ENCODE measurements at regions not wholly inside any gene's neighbourhood (a gene's known extent, or its start where the extent isn't known, plus 50 kb on each side); places are given as distances from the start of the nearest gene placed in this dataset.

DNA sequence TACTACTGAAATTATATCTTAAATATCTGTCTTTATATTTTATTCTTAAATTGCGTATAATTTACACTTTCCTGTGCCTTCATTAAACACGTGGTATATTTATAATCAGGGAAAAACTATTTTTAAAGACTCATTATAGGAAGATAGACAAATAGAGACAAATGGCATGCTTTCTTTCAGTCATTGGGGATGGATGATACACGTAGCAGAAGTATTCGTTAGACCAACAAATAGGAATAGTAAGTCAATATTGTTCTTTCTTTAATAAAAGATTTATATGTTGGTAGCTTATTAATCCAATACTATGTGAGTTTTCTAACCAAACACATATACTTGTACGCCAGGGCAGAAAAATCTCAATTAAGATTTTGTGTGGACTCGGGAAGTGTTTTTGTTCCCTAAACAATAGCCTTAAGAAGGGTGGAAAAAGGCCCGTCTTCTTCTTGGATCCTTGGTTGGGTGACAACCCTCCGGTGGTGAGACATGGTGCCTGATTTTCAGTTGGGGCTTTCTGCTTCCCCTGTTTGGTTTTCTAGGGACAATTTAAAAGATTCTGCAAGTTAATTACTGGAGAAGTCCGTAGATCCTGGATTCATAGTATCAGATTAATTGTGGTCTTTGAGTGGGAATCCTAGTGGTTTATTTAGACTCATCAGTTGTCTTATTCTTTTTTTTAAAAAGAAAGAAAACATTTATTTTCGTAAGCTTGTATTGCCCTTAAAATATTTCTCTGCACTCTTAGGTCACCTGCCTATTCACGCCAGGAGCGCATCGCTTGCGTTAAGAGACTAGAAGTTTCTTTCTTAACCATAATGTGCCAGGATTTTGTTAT lies 83.5 kb upstream of the WNT7B start:
- H3K27me3 Mint-ChIP-seq (ENCODE audit: low read depth) = peaks cover 30% of the 10 kb centered on the region
- H3K4me3 Mint-ChIP-seq = no peak overlapping the region
- H3K4me1 Mint-ChIP-seq = peaks cover 30% of the 10 kb centered on the region
- TF ChIP-seq, protein P1, sequence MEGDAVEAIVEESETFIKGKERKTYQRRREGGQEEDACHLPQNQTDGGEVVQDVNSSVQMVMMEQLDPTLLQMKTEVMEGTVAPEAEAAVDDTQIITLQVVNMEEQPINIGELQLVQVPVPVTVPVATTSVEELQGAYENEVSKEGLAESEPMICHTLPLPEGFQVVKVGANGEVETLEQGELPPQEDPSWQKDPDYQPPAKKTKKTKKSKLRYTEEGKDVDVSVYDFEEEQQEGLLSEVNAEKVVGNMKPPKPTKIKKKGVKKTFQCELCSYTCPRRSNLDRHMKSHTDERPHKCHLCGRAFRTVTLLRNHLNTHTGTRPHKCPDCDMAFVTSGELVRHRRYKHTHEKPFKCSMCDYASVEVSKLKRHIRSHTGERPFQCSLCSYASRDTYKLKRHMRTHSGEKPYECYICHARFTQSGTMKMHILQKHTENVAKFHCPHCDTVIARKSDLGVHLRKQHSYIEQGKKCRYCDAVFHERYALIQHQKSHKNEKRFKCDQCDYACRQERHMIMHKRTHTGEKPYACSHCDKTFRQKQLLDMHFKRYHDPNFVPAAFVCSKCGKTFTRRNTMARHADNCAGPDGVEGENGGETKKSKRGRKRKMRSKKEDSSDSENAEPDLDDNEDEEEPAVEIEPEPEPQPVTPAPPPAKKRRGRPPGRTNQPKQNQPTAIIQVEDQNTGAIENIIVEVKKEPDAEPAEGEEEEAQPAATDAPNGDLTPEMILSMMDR (IDR thresholded peaks at IDR 0.05; ENCODE audit: unreplicated experiment in 3 of 3) = no peak
- H3K9me3 Mint-ChIP-seq = no peaks in the 10 kb centered on the region
- H3K27ac Mint-ChIP-seq = no peak overlapping the region
- H3K36me3 Mint-ChIP-seq (ENCODE audit: low read depth) = no peaks in the 10 kb centered on the region

DNA sequence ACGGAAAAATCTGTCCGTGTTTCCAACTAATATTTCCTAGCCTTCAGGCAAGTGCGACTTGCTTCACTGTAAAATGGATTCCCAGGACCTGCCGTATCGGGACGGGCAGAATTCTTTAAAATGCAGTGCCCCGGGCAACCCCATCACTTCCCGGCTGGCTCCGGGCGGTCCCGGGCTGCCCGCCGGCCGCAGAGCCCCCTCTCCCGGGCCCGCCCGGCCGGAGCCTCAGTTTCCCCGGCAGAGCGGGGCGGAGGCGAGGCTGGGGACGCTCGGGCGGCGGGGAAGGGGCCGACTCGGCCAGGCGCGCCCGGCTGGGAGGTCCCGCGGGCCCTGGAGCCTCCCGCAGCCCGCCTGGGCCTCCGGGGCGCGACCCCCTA lies 84.2 kb upstream of the WNT7B start:
- H3K9me3 Mint-ChIP-seq = no peaks in the 10 kb centered on the region
- TF ChIP-seq, protein P1 (IDR thresholded peaks at IDR 0.05; ENCODE audit: unreplicated experiment in 3 of 3) = no peak
- no peak overlapping the region for H3K27ac Mint-ChIP-seq
- H3K4me1 Mint-ChIP-seq = peaks cover 29% of the 10 kb centered on the region
- H3K36me3 Mint-ChIP-seq (ENCODE audit: low read depth) = no peaks in the 10 kb centered on the region
- H3K27me3 Mint-ChIP-seq (ENCODE audit: low read depth) = peaks cover 32% of the 10 kb centered on the region
- no peak overlapping the region for H3K4me3 Mint-ChIP-seq

DNA sequence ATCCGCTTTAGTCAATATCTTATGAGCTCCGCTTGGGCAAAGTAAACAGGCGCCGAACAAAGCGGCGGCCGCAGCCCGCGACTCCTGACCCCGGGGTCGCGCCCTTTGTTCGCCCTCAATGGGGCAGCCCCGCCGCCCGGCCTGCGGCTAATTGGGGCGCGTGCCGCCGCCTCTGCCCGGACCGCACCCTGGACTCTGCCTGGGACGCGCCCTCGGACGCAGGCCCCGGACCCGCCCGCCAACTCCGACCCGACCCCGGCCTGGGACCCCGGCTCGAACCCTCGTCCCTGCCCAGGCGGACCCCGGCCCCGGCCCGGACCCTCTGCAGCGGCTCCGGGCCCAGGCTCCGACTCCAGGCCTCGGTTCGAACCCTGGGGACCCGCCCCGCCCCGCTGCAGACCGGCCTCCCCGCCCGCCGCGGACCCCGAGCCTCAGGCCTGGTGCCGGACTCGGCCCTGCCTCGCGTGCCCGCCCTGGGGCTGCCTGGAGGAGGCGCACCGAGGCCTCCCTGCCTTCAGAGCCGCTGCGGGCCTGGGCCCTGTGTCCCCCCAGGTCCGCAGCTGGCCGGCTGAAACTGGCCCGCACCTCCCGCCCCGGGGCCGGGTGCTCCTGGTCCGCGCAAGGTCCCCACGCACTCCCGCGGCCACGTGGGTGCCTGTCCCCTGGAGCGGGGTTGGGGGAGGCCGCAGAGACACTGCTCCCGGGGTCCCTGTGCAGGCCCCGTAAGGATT lies 84.7 kb upstream of the WNT7B start:
- Mint-ChIP-seq H3K9me3 (no peaks in the 10 kb centered on the region), H3K36me3 (ENCODE audit: low read depth) (no peaks in the 10 kb centered on the region), H3K27me3 (ENCODE audit: low read depth) (peaks cover 38% of the 10 kb centered on the region), H3K4me3 (no peak overlapping the region), H3K27ac (no peak overlapping the region), H3K4me1 (peaks cover 25% of the 10 kb centered on the region)
- TF ChIP-seq, protein P1 (IDR thresholded peaks at IDR 0.05; ENCODE audit: unreplicated experiment in 3 of 3) = no peak

DNA sequence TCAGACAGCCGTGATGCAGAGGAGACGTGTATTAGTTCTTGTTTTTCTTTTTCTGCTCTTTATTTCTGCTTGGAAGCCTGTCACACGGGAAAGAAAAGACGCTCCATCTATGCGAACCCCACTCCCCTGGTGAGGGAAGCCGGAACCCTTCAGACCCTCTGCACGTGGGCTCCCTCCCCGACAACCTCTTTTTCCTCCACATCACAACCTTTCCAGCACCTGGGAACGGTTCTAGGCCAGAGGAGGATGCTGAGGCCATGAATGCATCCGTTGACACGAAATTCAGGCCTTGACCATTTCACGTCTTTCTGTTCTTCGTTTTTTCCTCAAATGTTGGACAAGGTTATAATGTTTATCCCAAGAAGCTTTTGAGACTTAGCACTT lies 85.3 kb upstream of the WNT7B start:
- Mint-ChIP-seq H3K36me3 (ENCODE audit: low read depth) (no peaks in the 10 kb centered on the region), H3K4me1 (peaks cover 19% of the 10 kb centered on the region), H3K9me3 (no peaks in the 10 kb centered on the region), H3K4me3 (no peak overlapping the region), H3K27ac (no peak overlapping the region), H3K27me3 (ENCODE audit: low read depth) (peaks cover 43% of the 10 kb centered on the region)
- TF ChIP-seq, protein P1 (IDR thresholded peaks at IDR 0.05; ENCODE audit: unreplicated experiment in 3 of 3) = no peak

DNA sequence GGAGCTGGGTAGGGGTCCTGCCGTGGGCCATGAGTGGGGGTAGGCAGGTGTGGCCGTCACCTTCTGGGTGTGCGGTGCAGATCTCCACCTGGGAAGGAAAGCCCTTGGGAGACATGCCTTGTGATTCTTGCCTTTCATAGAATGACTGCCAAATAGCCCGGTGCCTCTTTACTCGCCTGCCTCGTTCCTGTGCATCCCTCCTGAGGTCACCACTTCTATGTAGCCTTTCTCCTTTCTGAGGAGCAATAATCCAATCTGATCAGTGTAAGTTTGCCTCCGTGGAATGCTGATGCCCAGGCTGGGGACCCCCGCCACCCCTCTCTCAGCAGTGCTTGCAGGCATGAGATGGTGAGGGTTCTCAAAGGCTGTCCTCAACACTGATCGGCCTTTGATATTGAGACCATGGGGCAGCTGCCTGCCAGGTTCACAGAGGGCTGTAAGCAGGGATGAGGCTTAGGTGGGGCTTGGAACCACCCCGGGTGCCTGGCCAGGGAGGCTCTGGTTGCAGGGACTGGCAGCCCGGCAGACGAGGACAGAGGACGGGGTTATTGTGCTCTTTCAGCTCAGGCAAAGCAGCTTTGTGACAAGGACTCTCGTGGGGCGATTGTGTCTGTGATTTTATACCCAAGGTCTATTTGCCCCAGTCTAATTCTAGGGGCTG lies 86.1 kb upstream of the WNT7B start:
- H3K4me1 Mint-ChIP-seq = peaks cover 15% of the 10 kb centered on the region
- H3K27me3 Mint-ChIP-seq (ENCODE audit: low read depth) = peaks cover 48% of the 10 kb centered on the region
- no peaks in the 10 kb centered on the region for H3K36me3 Mint-ChIP-seq (ENCODE audit: low read depth)
- no peak overlapping the region for H3K27ac Mint-ChIP-seq
- TF ChIP-seq, protein P1 (IDR thresholded peaks at IDR 0.05; ENCODE audit: unreplicated experiment in 3 of 3) = no peak
- H3K4me3 Mint-ChIP-seq = no peak overlapping the region
- H3K9me3 Mint-ChIP-seq = no peaks in the 10 kb centered on the region

All from nephron (organoid).